Left ventricle myocardium superior (tissue), 1 donor: ENCODE measurements at regions not wholly inside any gene's neighbourhood (a gene's known extent, or its start where the extent isn't known, plus 50 kb on each side); places are given as distances from the start of the nearest gene placed in this dataset.
"Not testable (repeated sequence)": the region's sequence is repeated elsewhere in the genome, so short reads cannot be mapped to it uniquely, and the experiment has no call there.

Experiments used
- ATAC-seq: fragments of 200-7000 bp; cut with Tn5 transposase; one replicate; pipeline ENCODE4 v1.9.1; 2020; ENCODE audit warnings: mild to moderate bottlenecking, moderate library complexity
- DNase-seq: peaks from one replicate; pipeline ENCODE4 v3.0.0-alpha.2; 2020
- intact Hi-C: fragments of 100-400 bp; cut with micrococcal nuclease; formaldehyde crosslinking; loops from one replicate; pipeline ENCODE4 v1.11.0; 2022
- donor health status: DM: no; HTN: yes; CAD: no; lungs with severe emphysema.

- intact Hi-C loops = no loop called here
- DNase-seq (no peak), ATAC-seq (no peak)
Measured at GRCh38 chr5:60455589-60455988, 244.4 kb downstream of the DEPDC1B start.

GRCh38 chr5:60454277-60454676 is 245.7 kb downstream of the DEPDC1B start:
- intact Hi-C loops, ATAC-seq, DNase-seq: not testable (repeated sequence)

- no peak for DNase-seq
- intact Hi-C loops = no loop called here
- ATAC-seq = no peak
Measured at GRCh38 chr5:60453186-60453976, 246.6 kb downstream of the DEPDC1B start.

GRCh38 chr5:60448600-60448999 is 251.4 kb downstream of the DEPDC1B start:
- intact Hi-C loops = no loop called here
- ATAC-seq (no peak), DNase-seq (no peak)

- intact Hi-C loops = no loop called here
- ATAC-seq (no peak), DNase-seq (no peak)
Measured at GRCh38 chr5:60447488-60447920, 252.5 kb downstream of the DEPDC1B start.

GRCh38 chr5:60446917-60447316 is 253.0 kb downstream of the DEPDC1B start:
- DNase-seq (no peak), ATAC-seq (no peak)
- intact Hi-C loops = no loop called here

GRCh38 chr5:60445921-60446320 is 254.0 kb downstream of the DEPDC1B start:
- intact Hi-C loops = no loop called here
- ATAC-seq (no peak), DNase-seq (no peak)

GRCh38 chr5:60445427-60445826 is 254.5 kb downstream of the DEPDC1B start:
- DNase-seq = no peak

GRCh38 chr5:60444661-60445360 is 255.2 kb downstream of the DEPDC1B start:
- intact Hi-C loops = no loop called here
- ATAC-seq = no peak
- DNase-seq = no peak

More at GRCh38 chr5:60445427-60445826, 254.5 kb downstream of the DEPDC1B start:
- intact Hi-C loops = no loop called here
- no peak for ATAC-seq

- ATAC-seq (no peak), DNase-seq (no peak)
- intact Hi-C loops = no loop called here
Measured at GRCh38 chr5:60439552-60439951, 260.4 kb downstream of the DEPDC1B start.

GRCh38 chr5:60437308-60437707 is 262.7 kb downstream of the DEPDC1B start:
- ATAC-seq = no peak
- DNase-seq = no peak
- intact Hi-C loops = no loop called here

GRCh38 chr5:60436518-60436917 is 263.4 kb downstream of the DEPDC1B start:
- ATAC-seq (no peak), DNase-seq (no peak)
- intact Hi-C loops = no loop called here

- DNase-seq (no peak), ATAC-seq (no peak)
- intact Hi-C loops = no loop called here
Measured at GRCh38 chr5:60435808-60436207, 264.2 kb downstream of the DEPDC1B start.

GRCh38 chr5:60426189-60426588 is 273.8 kb downstream of the DEPDC1B start:
- intact Hi-C loops = not testable (repeated sequence)

GRCh38 chr5:60420773-60421172 is 279.2 kb downstream of the DEPDC1B start:
- intact Hi-C loops, DNase-seq, ATAC-seq: not testable (repeated sequence)

More at GRCh38 chr5:60426189-60426588, 273.8 kb downstream of the DEPDC1B start:
- DNase-seq, ATAC-seq: not testable (repeated sequence)

GRCh38 chr5:60417500-60418181 is 282.3 kb downstream of the DEPDC1B start:
- ATAC-seq (no peak), DNase-seq (no peak)
- intact Hi-C loops = no loop called here

GRCh38 chr5:60415443-60415842 is 284.5 kb downstream of the DEPDC1B start:
- intact Hi-C loops = no loop called here
- ATAC-seq (no peak), DNase-seq (no peak)

GRCh38 chr5:60410427-60410826 is 289.5 kb downstream of the DEPDC1B start:
- ATAC-seq (no peak), DNase-seq (no peak)
- intact Hi-C loops = no loop called here

- intact Hi-C loops = no loop called here
- no peak for DNase-seq
- ATAC-seq = no peak
Measured at GRCh38 chr5:60404171-60404570, 295.8 kb downstream of the DEPDC1B start.
